ENCODE measurements at regions not wholly inside any gene's neighbourhood (a gene's known extent, or its start where the extent isn't known, plus 50 kb on each side); places are given as distances from the start of the nearest gene placed in this dataset.

DNA sequence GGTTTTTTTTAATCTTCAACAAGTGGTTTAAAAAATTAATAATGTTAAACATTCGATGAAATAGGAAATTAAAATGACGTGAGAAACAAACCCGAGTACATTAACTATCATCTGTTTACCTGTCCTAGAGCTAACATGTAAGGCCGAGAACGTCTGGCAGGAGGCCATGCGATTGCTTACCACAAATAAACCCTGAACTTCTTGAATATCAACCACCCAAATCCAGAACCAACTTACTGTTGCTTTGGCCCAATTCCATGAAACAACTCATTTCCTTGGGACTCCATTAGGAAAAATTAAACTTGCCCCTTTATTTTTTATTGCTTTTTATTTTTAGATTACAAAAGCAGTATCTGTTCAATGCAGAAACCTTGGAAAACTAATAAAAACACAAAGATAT lies 228.9 kb upstream of the IRS2 start:
- no peaks in the 10 kb centered on the region for H3K27me3 ChIP-seq

DNA sequence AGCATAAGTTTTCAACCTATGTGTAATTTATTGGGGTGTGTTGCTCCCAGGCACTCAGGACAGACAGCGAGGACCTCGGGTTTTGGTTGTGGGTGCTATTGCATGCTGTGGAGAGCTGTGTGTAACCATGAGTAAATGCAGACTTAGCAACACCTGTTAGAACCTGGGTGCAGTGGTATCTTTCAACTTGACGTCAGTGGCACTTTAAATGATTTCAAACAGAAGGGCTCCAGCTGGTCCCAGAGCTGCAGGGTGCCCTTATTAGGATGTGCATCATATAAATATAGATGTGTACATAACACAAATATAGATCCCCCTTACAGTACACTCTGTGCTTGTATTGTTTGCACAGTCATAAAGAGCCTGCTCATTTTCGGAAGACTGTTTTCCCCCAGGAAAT lies 228.3 kb upstream of the IRS2 start:
- no peaks in the 10 kb centered on the region for H3K36me3 ChIP-seq
- TF ChIP-seq, protein P1, sequence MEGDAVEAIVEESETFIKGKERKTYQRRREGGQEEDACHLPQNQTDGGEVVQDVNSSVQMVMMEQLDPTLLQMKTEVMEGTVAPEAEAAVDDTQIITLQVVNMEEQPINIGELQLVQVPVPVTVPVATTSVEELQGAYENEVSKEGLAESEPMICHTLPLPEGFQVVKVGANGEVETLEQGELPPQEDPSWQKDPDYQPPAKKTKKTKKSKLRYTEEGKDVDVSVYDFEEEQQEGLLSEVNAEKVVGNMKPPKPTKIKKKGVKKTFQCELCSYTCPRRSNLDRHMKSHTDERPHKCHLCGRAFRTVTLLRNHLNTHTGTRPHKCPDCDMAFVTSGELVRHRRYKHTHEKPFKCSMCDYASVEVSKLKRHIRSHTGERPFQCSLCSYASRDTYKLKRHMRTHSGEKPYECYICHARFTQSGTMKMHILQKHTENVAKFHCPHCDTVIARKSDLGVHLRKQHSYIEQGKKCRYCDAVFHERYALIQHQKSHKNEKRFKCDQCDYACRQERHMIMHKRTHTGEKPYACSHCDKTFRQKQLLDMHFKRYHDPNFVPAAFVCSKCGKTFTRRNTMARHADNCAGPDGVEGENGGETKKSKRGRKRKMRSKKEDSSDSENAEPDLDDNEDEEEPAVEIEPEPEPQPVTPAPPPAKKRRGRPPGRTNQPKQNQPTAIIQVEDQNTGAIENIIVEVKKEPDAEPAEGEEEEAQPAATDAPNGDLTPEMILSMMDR (IDR thresholded peaks at IDR 0.05), result no peak
- H3K9me3 ChIP-seq, result no peaks in the 10 kb centered on the region
- intact Hi-C loops (cut with DNase I), result no loop called here
- H3K27me3 ChIP-seq, result no peaks in the 10 kb centered on the region
- H3K4me1 ChIP-seq, result peaks cover 0 to 9% of the 10 kb centered on the region in 2 donors
- no peak overlapping the region for H3K27ac ChIP-seq
- no peak for DNase-seq (ENCODE audit: low spot score in 2 of 2)
- no peak overlapping the region for H3K4me3 ChIP-seq

More for the DNA sequence above, 228.9 kb upstream of the IRS2 start:
- Histone ChIP-seq H3K36me3 (no peaks in the 10 kb centered on the region), H3K4me3 (no peak overlapping the region), H3K4me1 (peaks cover 0 to 9% of the 10 kb centered on the region in 2 donors), H3K9me3 (no peaks in the 10 kb centered on the region), H3K27ac (no peak overlapping the region)
- intact Hi-C loops (cut with DNase I), result no loop called here
- TF ChIP-seq, protein P1 (IDR thresholded peaks at IDR 0.05), result no peak
- DNase-seq (ENCODE audit: low spot score in 2 of 2), result no peak

DNA sequence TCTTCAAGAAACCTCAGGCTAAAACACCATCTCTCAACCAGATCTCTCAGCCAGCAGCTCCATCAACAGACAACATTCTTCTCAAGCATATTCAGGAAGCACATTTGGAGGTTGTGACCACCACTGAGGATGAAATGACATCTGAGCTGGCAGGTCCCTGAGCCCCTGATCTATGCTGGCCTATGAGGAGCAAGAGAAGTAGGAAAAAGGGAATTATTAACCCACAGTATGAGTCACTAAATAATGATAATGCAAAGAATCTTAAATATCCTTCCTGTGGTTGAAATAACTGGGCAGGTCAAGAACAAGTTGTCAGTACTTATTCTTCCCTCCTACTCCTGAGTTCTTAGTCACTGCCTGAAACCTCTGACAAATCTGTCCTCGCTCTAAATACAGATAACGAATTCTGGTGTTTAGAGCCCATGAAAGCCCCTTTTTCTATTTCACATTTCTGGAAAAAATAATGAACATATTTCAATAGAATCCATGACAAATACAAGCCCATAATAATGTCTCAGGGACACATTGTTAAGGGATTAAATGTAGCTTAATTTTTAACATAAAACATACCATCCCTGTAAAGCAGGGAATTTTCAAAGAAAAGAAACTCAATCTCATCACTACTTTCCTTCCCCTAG lies 225.8 kb upstream of the IRS2 start:
- no peak overlapping the region for H3K27ac ChIP-seq
- no peaks in the 10 kb centered on the region for H3K27me3 ChIP-seq
- TF ChIP-seq, protein P1 (IDR thresholded peaks at IDR 0.05), result no peak
- intact Hi-C loops (cut with DNase I), result no loop called here
- H3K4me3 ChIP-seq, result no peak overlapping the region
- no peaks in the 10 kb centered on the region for H3K36me3 ChIP-seq
- no peaks in the 10 kb centered on the region for H3K9me3 ChIP-seq
- DNase-seq (ENCODE audit: low spot score in 2 of 2), result no peak
- H3K4me1 ChIP-seq, result peaks cover 0 to under 1% of the 10 kb centered on the region in 2 donors

DNA sequence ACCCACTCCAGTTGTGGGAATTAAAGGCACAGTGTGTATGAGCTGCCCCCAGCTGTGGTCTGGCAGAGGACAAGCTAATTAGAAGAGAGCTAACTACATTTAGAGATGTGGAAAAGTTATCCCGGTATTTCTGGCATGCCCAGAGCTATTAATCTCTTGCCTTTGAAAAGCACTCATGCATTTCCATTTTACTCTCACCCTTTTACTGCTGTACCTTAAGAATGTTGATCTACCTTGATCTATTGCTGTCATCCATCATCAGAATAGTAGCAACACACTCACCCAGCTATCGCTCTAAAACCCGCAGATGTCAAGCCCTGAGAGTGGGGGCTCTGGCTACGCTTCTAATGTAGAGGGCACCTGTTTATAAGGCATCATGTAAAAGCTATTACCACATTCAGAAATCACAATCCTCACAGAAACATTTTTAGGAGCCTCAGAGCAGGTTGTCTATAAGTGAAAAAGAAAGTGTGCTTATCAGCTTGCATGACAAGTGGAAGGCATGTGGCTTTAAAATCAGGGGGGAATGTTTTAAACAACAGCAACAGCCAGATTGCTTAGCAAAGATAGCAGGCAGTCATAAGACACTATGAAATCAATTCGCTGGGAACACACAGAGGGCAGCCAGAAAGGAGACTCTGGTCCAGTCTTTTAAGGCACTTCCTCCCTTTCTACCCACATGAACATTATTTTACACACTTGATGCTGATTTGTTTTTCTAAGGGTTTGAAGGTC lies 224.2 kb upstream of the IRS2 start:
- Histone ChIP-seq H3K27me3 (no peaks in the 10 kb centered on the region), H3K9me3 (no peaks in the 10 kb centered on the region), H3K36me3 (no peaks in the 10 kb centered on the region), H3K27ac (no peak overlapping the region), H3K4me3 (no peak overlapping the region), H3K4me1 (no peaks in the 10 kb centered on the region)
- DNase-seq (ENCODE audit: low spot score in 2 of 2), result no peak
- TF ChIP-seq, protein P1 (IDR thresholded peaks at IDR 0.05), result no peak
- intact Hi-C loops (cut with DNase I), result no loop called here

DNA sequence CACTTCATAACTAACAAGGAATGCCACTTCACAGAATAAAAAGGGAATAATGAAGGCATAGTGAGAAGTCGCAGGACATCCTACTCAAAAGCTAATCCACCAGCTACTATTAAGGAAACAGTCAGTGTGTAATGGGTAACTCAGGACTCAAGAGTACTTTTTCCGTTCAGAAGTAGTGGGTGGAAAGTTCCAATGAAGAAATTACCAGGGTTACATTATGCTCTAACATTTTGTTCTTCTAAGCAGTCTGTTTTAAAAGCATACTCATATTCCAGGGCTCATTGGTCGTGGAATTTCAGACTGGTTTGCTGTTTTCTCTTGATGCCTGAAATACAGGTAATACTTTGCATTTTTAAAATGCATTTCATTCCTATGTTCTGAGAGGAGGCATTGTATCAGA lies 222.4 kb upstream of the IRS2 start:
- no peak overlapping the region for H3K27ac ChIP-seq
- no peak overlapping the region for H3K4me3 ChIP-seq
- no peaks in the 10 kb centered on the region for H3K27me3 ChIP-seq
- no peaks in the 10 kb centered on the region for H3K9me3 ChIP-seq
- TF ChIP-seq, protein P1 (IDR thresholded peaks at IDR 0.05), result no peak
- H3K4me1 ChIP-seq, result no peaks in the 10 kb centered on the region
- no peak for DNase-seq (ENCODE audit: low spot score in 2 of 2)
- H3K36me3 ChIP-seq, result no peaks in the 10 kb centered on the region
- intact Hi-C loops (cut with DNase I), result no loop called here

All from ascending aorta (tissue), 2 donors.